ENCODE measurements at regions not wholly inside any gene's neighbourhood (a gene's known extent, or its start where the extent isn't known, plus 50 kb on each side); places are given as distances from the start of the nearest gene placed in this dataset.

DNA sequence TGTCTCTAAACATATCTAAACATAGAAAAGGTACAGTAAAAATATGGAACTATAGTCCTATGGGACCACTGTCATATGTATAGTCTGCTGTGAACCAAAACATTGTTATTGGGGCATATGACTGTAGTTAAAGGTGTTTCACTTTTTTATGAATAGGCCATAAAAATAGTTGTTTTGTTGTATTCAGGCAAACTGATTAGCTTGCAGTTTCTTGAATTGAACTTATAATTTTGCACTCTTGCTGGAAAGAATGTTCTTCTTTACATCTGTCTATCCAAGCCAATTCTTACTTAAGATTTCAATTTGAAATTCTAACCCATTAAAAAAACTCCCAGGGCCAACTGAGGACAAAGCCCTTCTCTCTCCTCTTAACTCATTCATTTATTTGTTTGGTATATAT, 234.1 kb downstream of the NOVA1 start:
- no peaks in the 10 kb centered on the region for H3K27me3 ChIP-seq
- DNase-seq: no peak
- H3K4me1 ChIP-seq: no peaks in the 10 kb centered on the region
- TF ChIP-seq, protein P1, sequence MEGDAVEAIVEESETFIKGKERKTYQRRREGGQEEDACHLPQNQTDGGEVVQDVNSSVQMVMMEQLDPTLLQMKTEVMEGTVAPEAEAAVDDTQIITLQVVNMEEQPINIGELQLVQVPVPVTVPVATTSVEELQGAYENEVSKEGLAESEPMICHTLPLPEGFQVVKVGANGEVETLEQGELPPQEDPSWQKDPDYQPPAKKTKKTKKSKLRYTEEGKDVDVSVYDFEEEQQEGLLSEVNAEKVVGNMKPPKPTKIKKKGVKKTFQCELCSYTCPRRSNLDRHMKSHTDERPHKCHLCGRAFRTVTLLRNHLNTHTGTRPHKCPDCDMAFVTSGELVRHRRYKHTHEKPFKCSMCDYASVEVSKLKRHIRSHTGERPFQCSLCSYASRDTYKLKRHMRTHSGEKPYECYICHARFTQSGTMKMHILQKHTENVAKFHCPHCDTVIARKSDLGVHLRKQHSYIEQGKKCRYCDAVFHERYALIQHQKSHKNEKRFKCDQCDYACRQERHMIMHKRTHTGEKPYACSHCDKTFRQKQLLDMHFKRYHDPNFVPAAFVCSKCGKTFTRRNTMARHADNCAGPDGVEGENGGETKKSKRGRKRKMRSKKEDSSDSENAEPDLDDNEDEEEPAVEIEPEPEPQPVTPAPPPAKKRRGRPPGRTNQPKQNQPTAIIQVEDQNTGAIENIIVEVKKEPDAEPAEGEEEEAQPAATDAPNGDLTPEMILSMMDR (IDR thresholded peaks at IDR 0.05; ENCODE audit: low read depth, low read length): no peak
- no peaks in the 10 kb centered on the region for H3K36me3 ChIP-seq
- H3K9me3 ChIP-seq: no peaks in the 10 kb centered on the region
- H3K4me3 ChIP-seq (ENCODE audit: low read depth, low read length): no peak overlapping the region

DNA sequence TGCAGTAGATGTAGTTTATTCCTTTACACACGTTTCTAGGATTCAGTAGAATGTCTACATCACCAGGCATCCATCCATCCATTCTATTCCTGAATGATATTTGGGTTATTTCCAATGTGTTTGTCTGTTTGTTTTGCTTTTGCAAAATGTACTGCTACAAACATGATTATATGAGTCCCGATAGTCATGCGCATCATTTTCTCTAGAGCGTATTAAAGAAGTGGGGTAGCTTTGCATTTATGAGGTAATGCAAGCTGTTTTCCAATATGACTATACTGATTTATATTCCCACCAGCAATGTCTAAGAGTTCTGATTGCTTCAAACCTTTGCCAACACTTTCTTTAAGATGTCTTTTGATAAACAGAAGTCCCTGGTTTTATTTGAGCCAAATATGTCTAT, 253.2 kb downstream of the NOVA1 start:
- Histone ChIP-seq H3K4me3 (ENCODE audit: low read depth, low read length) (no peak overlapping the region), H3K4me1 (no peaks in the 10 kb centered on the region), H3K36me3 (no peaks in the 10 kb centered on the region), H3K27me3 (no peaks in the 10 kb centered on the region), H3K9me3 (no peaks in the 10 kb centered on the region)
- no peak for DNase-seq
- TF ChIP-seq, protein P1 (IDR thresholded peaks at IDR 0.05; ENCODE audit: low read depth, low read length): no peak

DNA sequence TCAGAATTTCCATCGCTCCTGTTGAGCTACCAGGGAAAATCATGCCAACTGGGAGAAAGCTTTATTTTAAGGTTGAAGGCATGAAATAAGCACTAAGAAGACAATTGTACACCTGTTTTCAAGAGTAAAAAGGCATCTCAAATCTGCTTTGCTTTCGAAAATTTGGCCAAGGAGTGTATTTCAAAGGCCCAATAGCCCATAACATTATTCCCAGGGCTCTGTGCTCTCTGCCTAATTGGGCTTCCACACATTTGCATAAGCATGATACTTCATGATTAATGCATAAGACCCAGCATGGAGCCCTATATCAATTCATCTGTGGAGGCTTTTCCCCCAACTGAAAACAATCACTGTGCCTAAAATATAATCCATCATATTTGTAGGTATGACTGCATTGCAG, 258.5 kb downstream of the NOVA1 start:
- TF ChIP-seq, protein P1 (IDR thresholded peaks at IDR 0.05; ENCODE audit: low read depth, low read length): no peak
- no peak for DNase-seq
- H3K4me3 ChIP-seq (ENCODE audit: low read depth, low read length): no peak overlapping the region

DNA sequence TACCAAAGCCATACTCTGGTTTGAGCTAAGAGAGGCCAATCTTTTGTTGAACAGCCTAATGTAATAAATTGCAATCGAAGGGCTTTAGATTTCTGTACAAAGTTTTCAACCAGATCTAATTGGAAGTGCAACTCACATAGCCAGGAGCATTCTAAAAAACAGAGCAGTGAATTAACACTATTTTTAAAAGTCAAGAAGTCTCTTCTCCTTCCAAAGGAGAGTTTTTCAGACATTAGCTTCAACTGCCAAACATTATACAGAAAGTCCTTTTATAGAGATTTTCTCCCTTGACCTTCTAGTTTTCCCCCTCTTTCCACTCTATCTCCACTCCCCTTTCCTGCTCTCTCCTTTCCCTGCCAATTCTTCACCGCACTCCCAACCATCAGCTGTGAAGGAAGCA, 259.6 kb downstream of the NOVA1 start:
- Histone ChIP-seq H3K4me1 (no peaks in the 10 kb centered on the region), H3K4me3 (ENCODE audit: low read depth, low read length) (no peak overlapping the region), H3K36me3 (no peaks in the 10 kb centered on the region), H3K9me3 (no peaks in the 10 kb centered on the region), H3K27me3 (no peaks in the 10 kb centered on the region)
- TF ChIP-seq, protein P1 (IDR thresholded peaks at IDR 0.05; ENCODE audit: low read depth, low read length): no peak
- DNase-seq: no peak

More for the DNA sequence above, 258.5 kb downstream of the NOVA1 start:
- no peaks in the 10 kb centered on the region for H3K9me3 ChIP-seq
- no peaks in the 10 kb centered on the region for H3K36me3 ChIP-seq
- no peaks in the 10 kb centered on the region for H3K4me1 ChIP-seq
- no peaks in the 10 kb centered on the region for H3K27me3 ChIP-seq

DNA sequence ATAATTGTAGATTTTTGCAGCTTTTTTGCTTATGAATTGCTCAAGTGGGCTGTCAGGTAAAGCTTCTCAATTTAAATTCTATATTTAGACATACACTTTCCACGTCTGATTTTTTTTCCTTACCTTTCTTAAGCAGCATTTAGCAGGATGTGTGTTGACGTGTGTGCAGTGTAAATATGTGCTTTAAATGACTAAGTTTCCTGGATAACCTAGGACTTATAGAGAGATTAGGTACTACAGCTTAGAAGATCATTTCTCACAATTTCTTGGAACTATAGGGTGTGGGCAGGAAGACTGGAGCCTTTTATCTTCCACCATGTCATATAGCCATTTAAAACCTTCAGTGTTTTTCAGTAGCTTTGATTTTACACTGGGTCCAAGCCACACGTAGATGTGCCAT, 263.5 kb downstream of the NOVA1 start:
- DNase-seq: no peak
- H3K4me1 ChIP-seq: no peaks in the 10 kb centered on the region
- H3K4me3 ChIP-seq (ENCODE audit: low read depth, low read length): no peak overlapping the region
- no peaks in the 10 kb centered on the region for H3K27me3 ChIP-seq
- H3K9me3 ChIP-seq: no peaks in the 10 kb centered on the region
- TF ChIP-seq, protein P1 (IDR thresholded peaks at IDR 0.05; ENCODE audit: low read depth, low read length): no peak
- no peaks in the 10 kb centered on the region for H3K36me3 ChIP-seq

DNA sequence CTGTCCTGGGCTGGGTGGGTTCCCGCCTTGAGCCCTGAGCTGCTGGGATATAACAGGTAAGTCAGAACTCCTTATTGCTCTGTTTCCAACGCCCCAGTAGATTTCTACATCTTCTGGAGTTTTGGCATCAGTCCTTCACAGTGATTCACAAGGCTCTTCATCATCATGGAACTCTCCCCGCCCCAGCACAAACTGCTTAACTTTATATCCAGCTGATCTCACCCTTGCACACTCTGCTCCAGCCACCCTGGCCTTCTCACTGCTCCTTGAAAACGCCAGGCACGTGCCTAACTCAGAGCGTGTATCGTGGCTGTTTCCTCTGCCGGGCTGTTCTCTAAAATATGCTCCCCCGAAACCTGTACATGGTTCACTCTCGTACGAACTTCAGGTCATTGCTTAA, 264.9 kb downstream of the NOVA1 start:
- Histone ChIP-seq H3K4me3 (ENCODE audit: low read depth, low read length) (no peak overlapping the region), H3K36me3 (no peaks in the 10 kb centered on the region), H3K4me1 (no peaks in the 10 kb centered on the region), H3K9me3 (no peaks in the 10 kb centered on the region), H3K27me3 (no peaks in the 10 kb centered on the region)
- TF ChIP-seq, protein P1 (IDR thresholded peaks at IDR 0.05; ENCODE audit: low read depth, low read length): no peak
- DNase-seq: no peak

Measured in BE2C (cell line).